ENCODE measurements at regions not wholly inside any gene's neighbourhood (a gene's known extent, or its start where the extent isn't known, plus 50 kb on each side); places are given as distances from the start of the nearest gene placed in this dataset.
"Not testable (repeated sequence)": the region's sequence is repeated elsewhere in the genome, so short reads cannot be mapped to it uniquely, and the experiment has no call there.

DNA sequence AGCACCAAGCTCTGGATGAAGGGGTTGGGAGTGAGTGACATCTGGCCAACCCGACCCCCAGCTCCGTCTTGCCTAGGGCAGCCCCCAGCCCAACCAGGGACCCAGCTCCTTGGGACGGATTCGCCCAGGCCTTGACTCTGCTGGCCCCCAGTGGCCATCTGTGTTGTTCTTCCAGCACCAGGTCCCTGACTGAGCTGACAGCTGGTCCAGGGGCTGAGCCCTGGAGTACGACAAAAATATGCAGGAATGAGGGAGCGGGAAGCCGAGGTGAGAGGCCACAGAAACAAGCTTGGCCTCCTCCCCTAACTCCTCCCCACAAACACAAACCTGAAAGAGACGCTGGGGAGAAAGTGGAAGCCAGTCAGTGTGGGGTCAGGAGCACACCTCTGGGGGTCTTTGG is 55.0 kb upstream of the PAX7 start:
- DNase-seq (ENCODE audit: low read depth), result no peak
- no peak overlapping the region for H3K4me3 ChIP-seq (ENCODE audit: control insufficient read depth, low read depth, low read length)
- TF ChIP-seq, protein P1, sequence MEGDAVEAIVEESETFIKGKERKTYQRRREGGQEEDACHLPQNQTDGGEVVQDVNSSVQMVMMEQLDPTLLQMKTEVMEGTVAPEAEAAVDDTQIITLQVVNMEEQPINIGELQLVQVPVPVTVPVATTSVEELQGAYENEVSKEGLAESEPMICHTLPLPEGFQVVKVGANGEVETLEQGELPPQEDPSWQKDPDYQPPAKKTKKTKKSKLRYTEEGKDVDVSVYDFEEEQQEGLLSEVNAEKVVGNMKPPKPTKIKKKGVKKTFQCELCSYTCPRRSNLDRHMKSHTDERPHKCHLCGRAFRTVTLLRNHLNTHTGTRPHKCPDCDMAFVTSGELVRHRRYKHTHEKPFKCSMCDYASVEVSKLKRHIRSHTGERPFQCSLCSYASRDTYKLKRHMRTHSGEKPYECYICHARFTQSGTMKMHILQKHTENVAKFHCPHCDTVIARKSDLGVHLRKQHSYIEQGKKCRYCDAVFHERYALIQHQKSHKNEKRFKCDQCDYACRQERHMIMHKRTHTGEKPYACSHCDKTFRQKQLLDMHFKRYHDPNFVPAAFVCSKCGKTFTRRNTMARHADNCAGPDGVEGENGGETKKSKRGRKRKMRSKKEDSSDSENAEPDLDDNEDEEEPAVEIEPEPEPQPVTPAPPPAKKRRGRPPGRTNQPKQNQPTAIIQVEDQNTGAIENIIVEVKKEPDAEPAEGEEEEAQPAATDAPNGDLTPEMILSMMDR (conservative IDR thresholded peaks at IDR 0.05; ENCODE audit: control insufficient read depth, insufficient read depth, low read depth, low read length), result no peak

DNA sequence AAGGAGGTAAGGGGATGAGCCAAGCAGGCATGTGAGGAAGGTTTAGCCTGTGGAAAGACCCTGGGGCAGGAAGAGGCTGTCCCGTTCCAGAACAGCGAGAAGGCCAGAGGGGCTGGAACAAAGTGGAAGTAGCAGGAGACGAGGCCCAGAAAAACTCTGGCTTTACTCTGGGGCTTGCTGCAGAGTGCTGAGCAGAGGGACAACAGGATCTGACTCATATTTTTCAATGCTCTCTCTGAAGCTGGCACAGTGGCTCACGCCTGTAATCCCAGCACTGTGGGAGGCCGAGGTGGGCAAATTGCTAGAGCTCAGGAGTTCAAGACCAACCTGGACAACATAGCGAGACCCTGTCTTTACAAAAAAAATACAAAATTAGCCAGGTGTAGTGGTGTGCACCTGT is 52.4 kb upstream of the PAX7 start:
- TF ChIP-seq, protein P1 (conservative IDR thresholded peaks at IDR 0.05; ENCODE audit: control insufficient read depth, insufficient read depth, low read depth, low read length), result no peak
- H3K4me3 ChIP-seq (ENCODE audit: control insufficient read depth, low read depth, low read length), result no peak overlapping the region
- DNase-seq (ENCODE audit: low read depth), result no peak

DNA sequence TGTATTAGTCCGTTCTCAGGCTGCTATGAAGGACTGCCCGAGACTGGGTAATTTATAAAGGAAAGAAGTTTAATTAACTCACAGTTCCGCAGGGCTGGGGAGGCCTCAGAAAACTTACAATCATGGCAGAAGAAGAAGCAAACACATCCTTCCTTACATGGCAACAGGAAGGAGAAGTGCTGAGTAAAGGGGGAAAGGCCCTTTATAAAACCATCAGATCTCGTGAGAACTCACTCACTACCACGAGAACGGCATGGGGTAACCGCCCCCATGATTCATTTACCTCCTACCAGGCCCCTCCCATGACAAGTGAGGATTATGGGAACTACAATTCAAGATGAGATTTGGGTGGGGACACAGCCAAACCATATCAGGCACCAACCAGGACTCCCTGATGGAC is 51.4 kb upstream of the PAX7 start:
- H3K4me3 ChIP-seq (ENCODE audit: control insufficient read depth, low read depth, low read length); DNase-seq (ENCODE audit: low read depth): not testable (repeated sequence)

DNA sequence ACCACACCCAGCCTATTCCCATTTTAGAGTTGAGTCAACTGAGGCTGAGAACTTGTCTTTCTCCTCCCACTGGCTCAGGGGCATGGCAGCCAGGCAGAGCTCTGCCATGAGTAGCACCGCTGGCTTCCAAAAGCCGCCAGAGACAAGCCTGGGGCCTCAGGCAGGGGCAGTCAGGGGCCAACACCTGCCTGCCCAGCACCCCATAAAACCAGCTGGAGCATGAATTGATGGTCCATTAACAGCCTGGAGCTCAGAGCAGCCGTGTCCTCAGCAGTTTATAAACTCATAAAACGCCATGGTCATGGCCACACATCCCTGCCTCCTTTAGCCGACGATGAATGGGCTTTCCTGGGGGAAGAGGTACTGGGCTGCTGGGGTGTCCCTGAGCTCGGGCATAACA is 50.6 kb upstream of the PAX7 start:
- H3K4me3 ChIP-seq (ENCODE audit: control insufficient read depth, low read depth, low read length), result no peak overlapping the region
- DNase-seq (ENCODE audit: low read depth), result no peak
- TF ChIP-seq, protein P1 (conservative IDR thresholded peaks at IDR 0.05; ENCODE audit: control insufficient read depth, insufficient read depth, low read depth, low read length), result no peak

DNA sequence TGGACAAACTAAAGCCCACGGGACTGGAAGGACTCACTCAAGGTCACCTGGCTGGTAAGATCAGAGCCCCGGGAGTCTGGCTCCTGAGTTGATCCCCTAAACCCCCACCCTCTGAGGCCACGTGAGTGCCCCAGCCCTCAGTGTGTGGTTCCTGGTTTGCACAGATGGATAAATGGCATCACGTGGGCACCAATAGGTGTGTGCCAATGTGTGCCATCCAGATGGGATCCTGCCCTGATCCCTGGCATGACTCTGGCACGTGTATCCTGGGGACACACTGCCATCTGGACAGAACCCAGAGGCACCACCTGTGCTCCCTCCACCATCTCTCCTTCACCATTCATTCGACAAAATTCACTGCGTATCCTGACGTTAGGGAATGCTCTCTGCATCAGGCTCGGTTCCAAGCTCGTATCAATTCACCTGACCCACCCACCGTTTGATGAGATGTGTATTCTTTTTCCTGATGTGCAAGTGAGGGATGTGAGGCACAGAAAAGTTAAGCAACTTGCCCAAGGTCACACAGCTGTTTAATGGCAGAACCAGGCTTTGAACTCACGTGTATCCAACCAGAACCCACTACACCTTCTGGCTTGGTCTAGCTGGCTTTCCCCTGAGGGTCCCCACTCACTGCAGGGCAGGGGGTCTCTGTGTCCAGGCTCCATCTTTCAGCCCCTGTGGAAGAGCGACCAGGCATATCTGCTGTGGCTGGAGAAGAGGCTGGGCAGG is 49.8 kb upstream of the PAX7 start:
- DNase-seq (ENCODE audit: low read depth), result no peak
- H3K4me3 ChIP-seq (ENCODE audit: control insufficient read depth, low read depth, low read length), result no peak overlapping the region
- TF ChIP-seq, protein P1 (conservative IDR thresholded peaks at IDR 0.05; ENCODE audit: control insufficient read depth, insufficient read depth, low read depth, low read length), result no peak
